ENCODE measurements at regions not wholly inside any gene's neighbourhood (a gene's known extent, or its start where the extent isn't known, plus 50 kb on each side); places are given as distances from the start of the nearest gene placed in this dataset.

DNA sequence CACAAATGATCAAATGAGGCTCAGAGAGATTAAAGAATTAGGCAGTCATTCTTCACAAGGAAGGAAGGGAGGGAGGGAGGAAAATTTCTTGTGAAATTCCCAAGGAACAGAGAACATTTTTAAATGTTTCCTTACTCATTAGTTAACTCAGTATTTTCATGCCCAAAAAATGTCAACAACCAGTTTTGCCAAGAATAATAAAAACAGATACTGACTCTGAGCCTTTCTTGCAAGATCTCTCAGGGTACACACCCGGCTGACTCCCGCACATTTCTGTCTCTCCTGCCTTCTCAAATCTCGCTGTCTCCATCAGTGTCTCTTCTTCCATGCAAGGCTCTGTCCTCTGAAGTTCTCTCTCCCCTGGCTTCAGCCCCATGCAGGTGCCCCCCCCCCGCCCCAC, 265.9 kb downstream of the TJP1 start:
- Histone ChIP-seq H3K9ac (ENCODE audit: low read depth, low read length) (no peak overlapping the region), H3K4me3 (ENCODE audit: low read depth, low read length) (no peak overlapping the region), H3K9me3 (ENCODE audit: control insufficient read depth, insufficient read depth, low read length) (no peaks in the 10 kb centered on the region), H3K27ac (ENCODE audit: low read depth, low read length) (no peak overlapping the region), H3K36me3 (ENCODE audit: control insufficient read depth, insufficient read depth, low read length) (no peaks in the 10 kb centered on the region), H3K4me1 (ENCODE audit: control insufficient read depth, insufficient read depth, low read length) (peaks cover 11% of the 10 kb centered on the region; the same call in 1 of the 2 replicates), H3K27me3 (ENCODE audit: control insufficient read depth, insufficient read depth, low read length) (no peaks in the 10 kb centered on the region)

DNA sequence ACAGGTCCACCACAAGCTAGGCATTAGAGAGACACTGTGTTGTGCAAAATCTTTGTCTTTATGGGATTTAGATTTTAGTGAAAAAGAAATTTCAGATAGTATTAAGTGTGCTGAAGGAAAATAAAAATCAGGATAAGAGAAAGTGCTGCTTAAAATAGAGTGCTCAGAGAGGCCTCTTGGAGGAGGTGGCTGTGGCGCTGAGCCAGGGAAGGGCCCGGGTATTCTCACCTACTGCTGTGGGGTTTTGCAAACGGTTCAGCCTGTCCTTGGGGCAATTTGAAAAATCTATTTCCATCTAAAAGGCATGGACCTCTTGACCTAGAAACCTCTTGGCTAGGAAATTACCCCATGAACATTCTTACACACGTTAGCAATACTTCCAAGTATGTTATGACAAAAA, 267.7 kb downstream of the TJP1 start:
- Histone ChIP-seq H3K9ac (ENCODE audit: low read depth, low read length) (no peak overlapping the region), H3K9me3 (ENCODE audit: control insufficient read depth, insufficient read depth, low read length) (no peaks in the 10 kb centered on the region), H3K27me3 (ENCODE audit: control insufficient read depth, insufficient read depth, low read length) (no peaks in the 10 kb centered on the region), H3K4me1 (ENCODE audit: control insufficient read depth, insufficient read depth, low read length) (peaks cover 11% of the 10 kb centered on the region; the same call in 1 of the 2 replicates), H3K4me3 (ENCODE audit: low read depth, low read length) (no peak overlapping the region), H3K27ac (ENCODE audit: low read depth, low read length) (no peak overlapping the region), H3K36me3 (ENCODE audit: control insufficient read depth, insufficient read depth, low read length) (no peaks in the 10 kb centered on the region)

DNA sequence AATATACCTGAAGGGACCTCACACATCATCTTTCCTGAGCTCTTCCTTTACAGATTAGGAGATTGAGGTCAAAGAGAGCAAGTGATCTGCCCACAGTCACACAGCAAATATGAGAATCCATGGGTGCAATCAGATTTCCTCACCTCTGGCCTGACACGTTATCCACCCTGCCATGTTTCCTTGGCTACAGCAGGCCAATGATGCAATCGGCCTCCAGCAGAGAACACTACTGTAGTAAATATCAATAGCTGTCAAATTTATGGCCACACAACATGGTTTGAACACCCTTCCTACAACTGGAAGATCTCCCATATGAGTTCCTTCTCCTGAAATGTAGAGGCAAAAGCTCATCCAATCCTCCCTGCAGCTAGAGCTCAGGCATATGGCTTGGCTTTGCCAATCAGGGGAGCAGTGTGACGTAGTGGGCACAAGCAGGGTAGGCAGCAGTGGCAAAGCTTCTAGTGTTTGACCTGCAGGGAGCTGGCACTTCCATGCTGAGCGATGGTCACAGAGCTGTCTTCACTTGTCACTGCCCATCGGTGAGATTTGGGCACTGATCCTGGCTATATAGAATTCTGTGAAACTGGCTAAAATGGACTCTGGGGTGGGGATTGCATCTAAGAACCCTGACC, 271.3 kb downstream of the TJP1 start:
- H3K9me3 ChIP-seq (ENCODE audit: control insufficient read depth, insufficient read depth, low read length): 0 out of 2 replicates have a peak, but pooled peaks cover 4% of the 10 kb centered on the region
- H3K9ac ChIP-seq (ENCODE audit: low read depth, low read length): no peak overlapping the region
- H3K27ac ChIP-seq (ENCODE audit: low read depth, low read length): no peak overlapping the region
- H3K36me3 ChIP-seq (ENCODE audit: control insufficient read depth, insufficient read depth, low read length): no peaks in the 10 kb centered on the region
- no peaks in the 10 kb centered on the region for H3K27me3 ChIP-seq (ENCODE audit: control insufficient read depth, insufficient read depth, low read length)
- peaks cover 11% of the 10 kb centered on the region; the same call in 1 of the 2 replicates for H3K4me1 ChIP-seq (ENCODE audit: control insufficient read depth, insufficient read depth, low read length)
- H3K4me3 ChIP-seq (ENCODE audit: low read depth, low read length): no peak overlapping the region

GRCh38 chr15:29548006-29548405, 274.3 kb downstream of the TJP1 start:
- no peak overlapping the region for H3K27ac ChIP-seq (ENCODE audit: low read depth, low read length)
- H3K27me3 ChIP-seq (ENCODE audit: control insufficient read depth, insufficient read depth, low read length): no peaks in the 10 kb centered on the region
- no peaks in the 10 kb centered on the region for H3K36me3 ChIP-seq (ENCODE audit: control insufficient read depth, insufficient read depth, low read length)
- no peak overlapping the region for H3K9ac ChIP-seq (ENCODE audit: low read depth, low read length)
- H3K9me3 ChIP-seq (ENCODE audit: control insufficient read depth, insufficient read depth, low read length): 0 out of 2 replicates have a peak, but pooled peaks cover 4% of the 10 kb centered on the region
- H3K4me3 ChIP-seq (ENCODE audit: low read depth, low read length): no peak overlapping the region
- H3K4me1 ChIP-seq (ENCODE audit: control insufficient read depth, insufficient read depth, low read length): no peaks in the 10 kb centered on the region

- 0 out of 2 replicates have a peak, but pooled peaks cover 4% of the 10 kb centered on the region for H3K9me3 ChIP-seq (ENCODE audit: control insufficient read depth, insufficient read depth, low read length)
- no peaks in the 10 kb centered on the region for H3K27me3 ChIP-seq (ENCODE audit: control insufficient read depth, insufficient read depth, low read length)
- no peak overlapping the region for H3K9ac ChIP-seq (ENCODE audit: low read depth, low read length)
- no peaks in the 10 kb centered on the region for H3K36me3 ChIP-seq (ENCODE audit: control insufficient read depth, insufficient read depth, low read length)
- H3K4me3 ChIP-seq (ENCODE audit: low read depth, low read length): no peak overlapping the region
- no peak overlapping the region for H3K27ac ChIP-seq (ENCODE audit: low read depth, low read length)
- 0 out of 2 replicates have a peak, but pooled peaks cover 3% of the 10 kb centered on the region for H3K4me1 ChIP-seq (ENCODE audit: control insufficient read depth, insufficient read depth, low read length)
These were observed 275.0 kb upstream of the NSMCE3 start for GRCh38 chr15:29544513-29545128.

DNA sequence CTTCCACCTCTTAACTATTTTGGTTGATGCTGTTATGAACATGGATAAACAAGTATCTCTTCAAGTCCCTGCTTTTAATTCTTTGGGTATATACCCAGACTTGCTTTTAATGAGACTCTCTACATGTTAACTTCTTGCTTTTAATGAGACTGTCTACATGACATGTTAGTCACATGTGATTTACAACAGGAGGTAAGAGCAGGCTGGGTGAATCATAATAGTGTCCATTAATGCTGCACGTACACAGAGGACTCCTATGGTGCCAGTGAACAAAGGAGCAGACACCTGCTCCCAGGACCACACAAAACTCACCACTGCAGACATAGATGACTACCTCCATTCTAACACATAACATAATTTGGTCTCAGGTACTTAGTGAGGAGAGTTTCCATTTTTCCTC, 273.4 kb upstream of the NSMCE3 start:
- Histone ChIP-seq H3K4me1 (ENCODE audit: control insufficient read depth, insufficient read depth, low read length) (0 out of 2 replicates have a peak, but pooled peaks cover 3% of the 10 kb centered on the region), H3K27me3 (ENCODE audit: control insufficient read depth, insufficient read depth, low read length) (no peaks in the 10 kb centered on the region), H3K4me3 (ENCODE audit: low read depth, low read length) (no peak overlapping the region), H3K9ac (ENCODE audit: low read depth, low read length) (no peak overlapping the region), H3K27ac (ENCODE audit: low read depth, low read length) (no peak overlapping the region), H3K9me3 (ENCODE audit: control insufficient read depth, insufficient read depth, low read length) (0 out of 2 replicates have a peak, but pooled peaks cover 4% of the 10 kb centered on the region), H3K36me3 (ENCODE audit: control insufficient read depth, insufficient read depth, low read length) (no peaks in the 10 kb centered on the region)

- Histone ChIP-seq H3K4me1 (ENCODE audit: control insufficient read depth, insufficient read depth, low read length) (0 out of 2 replicates have a peak, but pooled peaks cover 3% of the 10 kb centered on the region), H3K4me3 (ENCODE audit: low read depth, low read length) (no peak overlapping the region), H3K27me3 (ENCODE audit: control insufficient read depth, insufficient read depth, low read length) (no peaks in the 10 kb centered on the region), H3K9ac (ENCODE audit: low read depth, low read length) (no peak overlapping the region), H3K36me3 (ENCODE audit: control insufficient read depth, insufficient read depth, low read length) (no peaks in the 10 kb centered on the region), H3K27ac (ENCODE audit: low read depth, low read length) (no peak overlapping the region), H3K9me3 (ENCODE audit: control insufficient read depth, insufficient read depth, low read length) (no peaks in the 10 kb centered on the region)
These were observed 271.7 kb upstream of the NSMCE3 start for GRCh38 chr15:29541309-29541708.

DNA sequence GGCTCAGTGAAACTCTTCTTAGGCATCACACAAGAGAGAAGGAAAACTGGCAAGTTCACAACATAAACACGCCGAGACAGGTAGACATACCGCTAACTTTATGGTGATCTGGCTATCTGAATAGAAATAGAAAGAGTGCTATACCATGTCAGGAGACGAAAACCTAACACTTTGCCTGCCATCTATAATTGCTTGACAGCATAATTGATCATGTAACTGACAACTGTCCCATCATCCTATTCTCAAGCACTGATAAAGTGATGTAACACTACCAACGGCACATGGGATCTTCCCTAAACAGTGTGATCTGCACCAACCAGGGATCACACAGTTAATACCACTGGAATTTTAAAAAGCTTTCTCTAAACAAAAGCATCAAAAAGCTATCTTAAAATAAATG, 270.9 kb upstream of the NSMCE3 start:
- no peaks in the 10 kb centered on the region for H3K36me3 ChIP-seq (ENCODE audit: control insufficient read depth, insufficient read depth, low read length)
- no peaks in the 10 kb centered on the region for H3K9me3 ChIP-seq (ENCODE audit: control insufficient read depth, insufficient read depth, low read length)
- H3K4me3 ChIP-seq (ENCODE audit: low read depth, low read length): no peak overlapping the region
- no peak overlapping the region for H3K27ac ChIP-seq (ENCODE audit: low read depth, low read length)
- no peak overlapping the region for H3K9ac ChIP-seq (ENCODE audit: low read depth, low read length)
- no peaks in the 10 kb centered on the region for H3K27me3 ChIP-seq (ENCODE audit: control insufficient read depth, insufficient read depth, low read length)
- 0 out of 2 replicates have a peak, but pooled peaks cover 3% of the 10 kb centered on the region for H3K4me1 ChIP-seq (ENCODE audit: control insufficient read depth, insufficient read depth, low read length)

- Histone ChIP-seq H3K27me3 (ENCODE audit: control insufficient read depth, insufficient read depth, low read length) (no peaks in the 10 kb centered on the region), H3K9me3 (ENCODE audit: control insufficient read depth, insufficient read depth, low read length) (no peaks in the 10 kb centered on the region), H3K4me3 (ENCODE audit: low read depth, low read length) (no peak overlapping the region), H3K9ac (ENCODE audit: low read depth, low read length) (no peak overlapping the region), H3K36me3 (ENCODE audit: control insufficient read depth, insufficient read depth, low read length) (no peaks in the 10 kb centered on the region), H3K27ac (ENCODE audit: low read depth, low read length) (no peak overlapping the region), H3K4me1 (ENCODE audit: control insufficient read depth, insufficient read depth, low read length) (0 out of 2 replicates have a peak, but pooled peaks cover 3% of the 10 kb centered on the region)
These were observed 270.1 kb upstream of the NSMCE3 start for GRCh38 chr15:29539736-29540135.

DNA sequence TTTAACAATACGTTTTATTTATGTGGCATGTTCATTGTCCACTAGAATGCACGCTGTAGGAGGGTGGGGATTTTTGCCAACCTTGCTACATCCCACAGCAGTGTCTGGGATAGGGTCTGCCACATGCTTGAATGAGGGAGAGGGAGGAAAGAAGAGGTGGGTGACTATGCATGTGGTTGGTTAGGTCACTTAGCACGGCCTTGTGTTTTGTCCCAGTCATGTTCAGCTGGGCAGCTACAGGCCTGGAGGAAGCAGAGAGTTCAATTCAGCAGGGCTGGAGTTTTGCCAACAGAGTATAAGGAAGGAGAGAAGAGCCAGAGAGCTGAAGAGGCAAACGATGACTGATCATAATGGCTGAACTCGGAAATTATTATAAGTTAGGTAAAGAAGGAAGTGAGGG, 268.4 kb upstream of the NSMCE3 start:
- Histone ChIP-seq H3K9ac (ENCODE audit: low read depth, low read length) (no peak overlapping the region), H3K36me3 (ENCODE audit: control insufficient read depth, insufficient read depth, low read length) (no peaks in the 10 kb centered on the region), H3K4me3 (ENCODE audit: low read depth, low read length) (no peak overlapping the region), H3K9me3 (ENCODE audit: control insufficient read depth, insufficient read depth, low read length) (no peaks in the 10 kb centered on the region), H3K27me3 (ENCODE audit: control insufficient read depth, insufficient read depth, low read length) (no peaks in the 10 kb centered on the region), H3K4me1 (ENCODE audit: control insufficient read depth, insufficient read depth, low read length) (peaks cover 10% of the 10 kb centered on the region; the same call in 1 of the 2 replicates), H3K27ac (ENCODE audit: low read depth, low read length) (no peak overlapping the region)

- no peak overlapping the region for H3K4me3 ChIP-seq (ENCODE audit: low read depth, low read length)
- H3K27me3 ChIP-seq (ENCODE audit: control insufficient read depth, insufficient read depth, low read length): no peaks in the 10 kb centered on the region
- H3K9ac ChIP-seq (ENCODE audit: low read depth, low read length): no peak overlapping the region
- no peaks in the 10 kb centered on the region for H3K36me3 ChIP-seq (ENCODE audit: control insufficient read depth, insufficient read depth, low read length)
- no peak overlapping the region for H3K27ac ChIP-seq (ENCODE audit: low read depth, low read length)
- H3K4me1 ChIP-seq (ENCODE audit: control insufficient read depth, insufficient read depth, low read length): peaks cover 16% of the 10 kb centered on the region; the same call in 1 of the 2 replicates
- H3K9me3 ChIP-seq (ENCODE audit: control insufficient read depth, insufficient read depth, low read length): no peaks in the 10 kb centered on the region
These were observed 266.3 kb upstream of the NSMCE3 start for GRCh38 chr15:29535952-29536351.
